IMR-90 (cell line): ENCODE measurements at regions not wholly inside any gene's neighbourhood (a gene's known extent, or its start where the extent isn't known, plus 50 kb on each side); places are given as distances from the start of the nearest gene placed in this dataset.

ENCODE experiments used
- ATAC-seq: fragments of 200-7000 bp; cut with Tn5 transposase; 2 replicates; pipeline ENCODE4 v1.9.1; 2020; ENCODE audit warnings: low read depth, mild to moderate bottlenecking, moderate library complexity
- BruUV-seq: library from RNA; stranded (reverse); fragments of 400-500 nt; replicated peaks from 2 replicates; lab custom pipeline; 2021; lab: Mats Ljungman, UMichigan
- CTCF ChIA-PET: fragments of 300-600 bp; formaldehyde crosslinking; extraction: SDS; loops from one replicate; lab custom pipeline; 2021; ENCODE audit warnings: antibody characterized with exemption; lab: Yijun Ruan, JAX
- POLR2A ChIA-PET: fragments of 300-600 bp; sonication (Branson Sonifier 250); formaldehyde crosslinking; loops from one replicate; lab custom pipeline; 2022; ENCODE audit warnings: antibody characterized with exemption; ENCODE audit not compliant: unreplicated experiment; lab: Charles Lee
- DNase-seq: peaks from one replicate; pipeline ENCODE4 v3.0.0; 2013
- H2AFZ ChIP-seq: replicated peaks from 2 replicates; pipeline ENCODE3; 2013; ENCODE audit warnings: low read length, mild to moderate bottlenecking; ENCODE audit not compliant: poor library complexity
- H2AK5ac ChIP-seq: 2 replicates; pipeline ENCODE4 v1.6.1; 2013; ENCODE audit warnings: low read depth, low read length, inconsistent platforms
- H2AK9ac ChIP-seq: replicated peaks from 2 replicates; pipeline ENCODE3; 2013; ENCODE audit warnings: mild to moderate bottlenecking, low read depth, low read length, moderate library complexity; ENCODE audit not compliant: poor library complexity
- H2BK120ac ChIP-seq: 2 replicates; pipeline ENCODE4 v1.6.1; 2013; ENCODE audit warnings: low read depth, low read length, inconsistent platforms
- H2BK15ac ChIP-seq: 3 replicates; pipeline ENCODE4 v1.6.1; 2013; ENCODE audit warnings: low read depth, low read length, inconsistent platforms
- H2BK20ac ChIP-seq: 2 replicates; pipeline ENCODE4 v1.6.1; 2013; ENCODE audit warnings: low read depth, mild to moderate bottlenecking, inconsistent platforms, low read length, moderate library complexity
- H2BK5ac ChIP-seq: 2 replicates; pipeline ENCODE4 v1.6.1; 2013; ENCODE audit warnings: mild to moderate bottlenecking, low read depth, low read length, inconsistent platforms; ENCODE audit not compliant: poor library complexity, severe bottlenecking
- H3K14ac ChIP-seq: replicated peaks from 2 replicates; pipeline ENCODE4 v1.6.1; 2013; ENCODE audit warnings: low read depth, low read length, inconsistent platforms
- H3K18ac ChIP-seq: 2 replicates; pipeline ENCODE4 v1.6.1; 2013; ENCODE audit warnings: low read depth, low read length, control low read depth
- H3K23ac ChIP-seq: 2 replicates; pipeline ENCODE4 v1.6.1; 2013; ENCODE audit warnings: low read depth, low read length, inconsistent platforms
- H3K27ac ChIP-seq: 2 replicates; pipeline ENCODE4 v1.5.1; 2013; ENCODE audit warnings: mild to moderate bottlenecking, control low read depth, low read length; ENCODE audit not compliant: insufficient read depth
- H3K27me3 ChIP-seq: 2 replicates; pipeline ENCODE4 v1.6.1; 2013; ENCODE audit warnings: low read length; ENCODE audit not compliant: control insufficient read depth, insufficient read depth
- H3K36me3 ChIP-seq: 2 replicates; pipeline ENCODE4 v1.6.1; 2013; ENCODE audit warnings: low read length, mixed read lengths; ENCODE audit not compliant: control insufficient read depth, insufficient read depth
- H3K4ac ChIP-seq: 2 replicates; pipeline ENCODE4 v1.6.1; 2013; ENCODE audit warnings: low read depth, low read length, inconsistent platforms
- H3K4me1 ChIP-seq: 2 replicates; pipeline ENCODE4 v1.6.1; 2013; ENCODE audit warnings: low read length, mixed read lengths; ENCODE audit not compliant: control insufficient read depth, insufficient read depth
- H3K4me2 ChIP-seq: 2 replicates; pipeline ENCODE4 v1.6.1; 2013; ENCODE audit warnings: low read depth, mild to moderate bottlenecking, control low read depth, low read length, moderate library complexity
- H3K4me3 ChIP-seq: 2 replicates; pipeline ENCODE4 v1.5.1; 2013; ENCODE audit warnings: low read depth, mild to moderate bottlenecking, control low read depth, low read length, moderate library complexity; ENCODE audit not compliant: insufficient read depth
- H3K56ac ChIP-seq: 2 replicates; pipeline ENCODE4 v1.6.1; 2013; ENCODE audit warnings: low read length, inconsistent platforms; ENCODE audit not compliant: insufficient read depth; ENCODE audit errors: extremely low read depth
- H3K79me1 ChIP-seq, 2 experiments: 2 replicates each; pipeline ENCODE4 v1.6.1; 2013; ENCODE audit warnings: low read length in 2 of 2, inconsistent platforms in 1 of 2, low read depth in 1 of 2
- H3K9ac ChIP-seq: 2 replicates; pipeline ENCODE4 v1.6.1; 2013; ENCODE audit warnings: low read depth, low read length, control low read depth
- H3K9me1 ChIP-seq: 2 replicates; pipeline ENCODE4 v1.6.1; 2013; ENCODE audit warnings: low read length, inconsistent platforms; ENCODE audit not compliant: insufficient read depth
- H3K9me3 ChIP-seq: 2 replicates; pipeline ENCODE4 v1.6.1; 2013; ENCODE audit warnings: low read length; ENCODE audit not compliant: control insufficient read depth, insufficient read depth
- H4K20me1 ChIP-seq: 2 replicates; pipeline ENCODE4 v1.6.1; 2013; ENCODE audit warnings: low read length, inconsistent platforms; ENCODE audit not compliant: insufficient read depth
- H4K5ac ChIP-seq: 2 replicates; pipeline ENCODE4 v1.6.1; 2013; ENCODE audit warnings: mild to moderate bottlenecking, low read depth, low read length, control low read depth
- H4K8ac ChIP-seq, 2 experiments: 2 replicates each; pipeline ENCODE4 v1.6.1; 2013; ENCODE audit warnings: low read depth in 2 of 2, low read length in 2 of 2, control low read depth in 1 of 2, inconsistent platforms in 1 of 2
- H4K91ac ChIP-seq: 2 replicates; pipeline ENCODE4 v1.6.1; 2013; ENCODE audit warnings: low read depth, low read length, inconsistent platforms; ENCODE audit not compliant: insufficient read depth
- BHLHE40 ChIP-seq: fragments of 150-350 bp; IDR thresholded peaks from 2 replicates; pipeline ENCODE4 v1.6.1; 2016; ENCODE audit warnings: mild to moderate bottlenecking, low read depth, low read length
- FOS ChIP-seq: fragments of 150-350 bp; IDR thresholded peaks from 2 replicates; pipeline ENCODE4 v1.6.1; 2016; ENCODE audit warnings: low read depth, low read length
- MAFK ChIP-seq: IDR thresholded peaks from 2 replicates; pipeline ENCODE4 v1.6.1; 2012; ENCODE audit warnings: low read depth, low read length, improper control_type of control experiment
- MAZ ChIP-seq: IDR thresholded peaks from 2 replicates; pipeline ENCODE4 v1.6.1; 2012; ENCODE audit warnings: low read depth, mild to moderate bottlenecking, low read length, improper control_type of control experiment, moderate library complexity, borderline replicate concordance
- MXI1 ChIP-seq: IDR thresholded peaks from 2 replicates; pipeline ENCODE4 v1.6.1; 2012; ENCODE audit warnings: low read depth, mild to moderate bottlenecking, low read length, moderate library complexity, borderline replicate concordance
- NFE2L2 ChIP-seq: fragments of 150-350 bp; IDR thresholded peaks from 2 replicates; pipeline ENCODE4 v1.6.1; 2016; ENCODE audit warnings: low read depth, mild to moderate bottlenecking, low read length
- RCOR1 ChIP-seq: IDR thresholded peaks from 2 replicates; pipeline ENCODE4 v1.6.1; 2012; ENCODE audit warnings: mild to moderate bottlenecking, low read length, improper control_type of control experiment; ENCODE audit not compliant: insufficient replicate concordance
- WGBS, 2 experiments: methylation state at CpG; one replicate each; pipeline versions ENCODE4 v1.1.5 to v1.1.7; 2013; ENCODE audit warnings: missing lambda C conversion rate in 2 of 2; ENCODE audit not compliant: insufficient read length in 1 of 2; ENCODE audit errors: extremely low coverage in 2 of 2; 5-methylcytosine and 5-hydroxymethylcytosine counted together
- dilution Hi-C: fragments of 300-500 bp; cut with HindIII; formaldehyde crosslinking; loops from one replicate; pipeline ENCODE4 v1.14.3; 2018; ENCODE audit warnings: low sequenced_read_pairs; ENCODE audit not compliant: unreplicated experiment
- in situ Hi-C: fragments of 300-500 bp; cut with MboI; formaldehyde crosslinking; loops from 3 replicates; pipeline ENCODE4 v1.14.3; 2019; ENCODE audit warnings: low sequenced_read_pairs, inconsistent platforms, mixed read lengths
- intact Hi-C: fragments of 100-400 bp; cut with micrococcal nuclease; formaldehyde crosslinking; loops from 2 replicates; pipeline ENCODE4 v1.10.0; 2022

DNA sequence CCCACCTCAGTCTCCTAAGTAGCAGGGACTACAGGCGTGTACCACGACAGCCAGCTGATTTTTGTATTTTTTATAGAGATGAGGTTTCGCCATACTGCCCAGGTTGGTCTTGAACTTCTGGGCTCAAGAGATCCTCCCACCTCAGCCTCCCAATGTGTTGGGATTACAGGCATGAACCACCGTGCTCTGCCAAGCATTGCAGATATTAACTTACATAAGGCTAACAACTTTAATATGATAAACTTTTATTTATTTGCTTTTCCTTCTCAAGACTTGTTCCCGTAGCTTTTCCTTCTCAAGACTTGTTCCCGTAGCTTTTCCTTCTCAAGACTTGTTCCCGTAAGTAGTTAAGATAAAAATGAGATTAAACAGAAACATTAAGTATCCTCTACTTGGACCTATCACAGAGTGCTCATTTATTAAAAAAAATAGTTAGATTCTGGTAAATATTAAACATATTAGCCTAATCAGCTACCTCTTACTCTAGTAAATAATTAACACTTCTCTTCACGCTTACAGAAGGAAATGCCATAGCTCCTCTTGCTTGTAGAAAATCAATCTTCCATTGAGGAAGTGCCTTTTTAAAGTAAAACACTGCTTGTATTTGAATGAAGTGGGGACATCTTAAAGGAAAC, 157.7 kb upstream of the KITLG start:
- H3K36me3 ChIP-seq: no peaks in the 10 kb centered on the region
- H3K56ac ChIP-seq: no peak overlapping the region
- no peak overlapping the region for H2BK120ac ChIP-seq
- H3K4me1 ChIP-seq: no peaks in the 10 kb centered on the region; the same call in 1 of the 2 replicates
- DNase-seq (no peak), ATAC-seq (no peak)
- H3K18ac ChIP-seq: no peak overlapping the region
- dilution Hi-C loops (no loop called here), in situ Hi-C loops (no loop called here), intact Hi-C loops (no loop called here)
- CTCF ChIA-PET: no interaction called here
- no peak overlapping the region for H2BK20ac ChIP-seq
- H2BK15ac ChIP-seq: no peak overlapping the region
- H3K9me3 ChIP-seq: no peaks in the 10 kb centered on the region
- no peaks in the 10 kb centered on the region for H4K20me1 ChIP-seq
- no peaks in the 10 kb centered on the region for H3K9me1 ChIP-seq
- no peak overlapping the region for H4K5ac ChIP-seq
- H2AFZ ChIP-seq: no peak overlapping the region
- H3K9ac ChIP-seq: no peak overlapping the region
- no peak overlapping the region for H3K4me3 ChIP-seq
- no peak overlapping the region for H2AK9ac ChIP-seq
- H3K27ac ChIP-seq: no peak overlapping the region
- H3K27me3 ChIP-seq: no peaks in the 10 kb centered on the region
- WGBS, 2 experiments: no CpG with 5 or more reads among the region's 8 CpGs
- no peak overlapping the region for H3K14ac ChIP-seq
- no peak overlapping the region for H3K23ac ChIP-seq
- no peak overlapping the region for H4K8ac ChIP-seq
- POLR2A ChIA-PET: no interaction called here
- H3K79me1 ChIP-seq: no peaks in the 10 kb centered on the region
- no peak overlapping the region for H2AK5ac ChIP-seq
- H3K4me2 ChIP-seq: no peak overlapping the region
- no peak overlapping the region for H2BK5ac ChIP-seq
- no peak overlapping the region for H4K91ac ChIP-seq
- no TSS peak for BruUV-seq
- TF ChIP-seq FOS (no peak), MAFK (no peak), BHLHE40 (no peak), MXI1 (no peak), MAZ (no peak), RCOR1 (no peak), NFE2L2 (no peak)
- H3K4ac ChIP-seq: no peak overlapping the region
